ENCODE measurements at regions not wholly inside any gene's neighbourhood (a gene's known extent, or its start where the extent isn't known, plus 50 kb on each side); places are given as distances from the start of the nearest gene placed in this dataset.

DNA sequence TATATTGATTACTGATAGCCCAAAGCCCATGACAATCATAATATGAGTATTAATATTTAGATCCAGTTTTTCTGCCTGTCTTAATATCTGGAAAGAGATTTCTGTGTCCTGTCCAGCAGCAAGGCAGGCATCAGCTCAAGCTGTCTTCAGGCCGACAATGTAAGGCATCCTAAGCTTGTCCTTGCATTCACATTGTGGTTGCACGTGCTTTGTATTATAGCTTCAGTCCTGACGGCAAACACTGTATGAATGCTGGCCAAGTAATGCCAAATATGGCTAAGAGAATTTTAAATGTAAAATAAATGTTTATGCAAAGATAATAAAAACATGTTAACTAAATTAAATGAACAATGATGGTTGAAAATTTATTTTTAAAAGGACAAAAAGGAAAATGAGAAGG, 255.7 kb upstream of the RPS6KA3 start:
- DNase-seq (ENCODE audit: low read depth in 2 of 2): no peak

DNA sequence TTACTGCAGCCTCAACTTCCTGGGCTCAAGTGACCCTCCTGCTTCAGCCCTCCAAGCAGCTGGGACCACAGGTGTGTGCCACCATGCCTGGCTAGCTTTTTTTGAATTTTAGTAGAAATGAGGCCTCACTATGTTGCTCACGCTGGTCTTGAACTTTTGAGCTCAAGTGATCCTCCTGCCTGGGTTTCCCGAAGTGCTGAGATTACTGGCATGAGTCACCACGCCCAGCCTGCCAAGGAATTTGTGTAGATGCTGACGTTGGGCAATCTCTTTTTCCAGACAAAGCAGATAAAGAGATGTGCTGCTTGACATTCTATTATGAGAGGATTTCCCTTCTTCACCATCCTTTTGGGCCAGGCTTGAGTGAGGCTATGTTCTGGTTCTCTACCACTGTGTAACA, 254.5 kb upstream of the RPS6KA3 start:
- no peak for DNase-seq (ENCODE audit: low read depth in 2 of 2)

- no peak for DNase-seq (ENCODE audit: low read depth in 2 of 2)
These were observed 253.1 kb upstream of the RPS6KA3 start for GRCh38 chrX:20519826-20520225.

- DNase-seq (ENCODE audit: low read depth in 2 of 2): no peak
These were observed 252.4 kb upstream of the RPS6KA3 start for GRCh38 chrX:20519146-20519545.

DNA sequence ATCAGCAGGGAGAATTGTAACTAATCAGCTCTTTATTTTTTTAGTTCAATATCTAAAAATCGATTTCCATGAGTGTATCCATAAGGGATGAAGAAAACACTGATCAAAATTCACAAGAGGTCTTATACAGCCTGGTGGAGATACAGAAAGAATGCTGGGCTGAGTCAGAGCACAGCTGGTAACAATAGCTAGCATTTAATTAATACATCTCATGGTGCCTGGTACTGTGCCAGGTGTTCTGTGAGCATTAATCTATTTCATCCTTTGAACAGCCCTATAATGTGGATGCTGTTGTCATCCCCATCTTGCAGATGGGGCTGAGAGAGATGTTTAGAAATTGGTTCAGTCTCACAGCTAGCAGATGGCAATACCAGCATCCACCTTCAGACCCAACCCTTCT, 250.9 kb upstream of the RPS6KA3 start:
- DNase-seq (ENCODE audit: low read depth in 2 of 2): no peak

- DNase-seq (ENCODE audit: low read depth in 2 of 2): no peak
These were observed 249.2 kb upstream of the RPS6KA3 start for GRCh38 chrX:20515841-20516461.

- no peak for DNase-seq (ENCODE audit: low read depth in 2 of 2)
These were observed 247.6 kb upstream of the RPS6KA3 start for GRCh38 chrX:20514358-20514757.

- no peak for DNase-seq (ENCODE audit: low read depth in 2 of 2)
These were observed 246.5 kb upstream of the RPS6KA3 start for GRCh38 chrX:20513185-20513584.

GRCh38 chrX:20511792-20512191, 245.1 kb upstream of the RPS6KA3 start:
- DNase-seq (ENCODE audit: low read depth in 2 of 2): no peak

GRCh38 chrX:20507901-20508620, 241.4 kb upstream of the RPS6KA3 start:
- DNase-seq (ENCODE audit: low read depth in 2 of 2): no peak

GRCh38 chrX:20506739-20507138, 240.0 kb upstream of the RPS6KA3 start:
- no peak for DNase-seq (ENCODE audit: low read depth in 2 of 2)

- no peak for DNase-seq (ENCODE audit: low read depth in 2 of 2)
These were observed 234.2 kb upstream of the RPS6KA3 start for GRCh38 chrX:20500949-20501348.

DNA sequence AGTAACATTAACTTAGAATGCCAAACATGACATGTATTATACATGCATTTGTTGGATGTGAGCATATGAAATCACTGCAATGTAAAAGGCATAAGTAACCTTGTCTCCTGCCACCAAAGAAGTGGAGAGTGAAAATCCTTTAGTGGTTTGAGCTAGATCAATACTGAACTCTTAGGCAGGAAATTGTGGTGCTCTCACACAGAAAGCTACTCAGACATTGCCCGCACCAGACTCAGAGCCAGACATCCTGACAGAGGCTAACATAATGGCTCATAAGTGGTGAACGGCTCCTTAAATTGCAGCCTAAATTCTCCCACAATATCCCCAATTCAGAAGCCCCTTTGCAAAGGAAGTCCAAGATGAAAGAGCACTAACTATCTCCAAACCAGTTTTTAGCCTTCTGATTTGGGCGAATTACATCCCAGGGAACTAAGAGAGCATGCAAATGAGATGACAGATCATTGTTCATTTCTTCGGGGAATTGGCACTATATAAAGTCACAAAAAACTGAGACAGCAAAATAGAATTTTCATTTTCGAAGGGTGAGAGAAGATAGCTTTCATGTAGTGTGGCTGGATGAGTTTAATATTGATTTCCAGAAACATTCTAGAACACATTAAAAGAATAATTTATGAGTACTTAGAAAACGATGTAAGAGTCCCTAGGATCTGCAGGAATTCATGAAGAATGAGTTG, 233.6 kb upstream of the RPS6KA3 start:
- DNase-seq (ENCODE audit: low read depth in 2 of 2): no peak

DNA sequence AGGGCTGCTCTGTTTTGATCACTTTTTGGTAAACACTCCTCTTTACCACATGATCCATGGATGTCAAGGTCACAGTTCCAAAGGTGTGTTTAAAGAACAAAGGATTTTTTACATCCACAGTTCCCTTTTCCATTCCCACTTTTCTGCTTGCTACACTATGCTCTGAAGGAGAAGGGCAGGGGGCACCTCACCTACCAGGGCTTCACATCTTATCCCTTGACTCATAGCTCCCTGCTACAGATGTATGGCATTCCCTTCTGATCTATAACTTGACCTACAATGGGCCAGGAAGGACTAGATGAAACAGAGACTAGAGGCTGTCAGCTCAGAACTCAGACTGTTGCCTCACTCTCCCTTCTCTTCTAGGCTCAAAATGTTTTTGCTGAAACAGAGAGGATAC, 233.1 kb upstream of the RPS6KA3 start:
- DNase-seq (ENCODE audit: low read depth in 2 of 2): no peak

DNA sequence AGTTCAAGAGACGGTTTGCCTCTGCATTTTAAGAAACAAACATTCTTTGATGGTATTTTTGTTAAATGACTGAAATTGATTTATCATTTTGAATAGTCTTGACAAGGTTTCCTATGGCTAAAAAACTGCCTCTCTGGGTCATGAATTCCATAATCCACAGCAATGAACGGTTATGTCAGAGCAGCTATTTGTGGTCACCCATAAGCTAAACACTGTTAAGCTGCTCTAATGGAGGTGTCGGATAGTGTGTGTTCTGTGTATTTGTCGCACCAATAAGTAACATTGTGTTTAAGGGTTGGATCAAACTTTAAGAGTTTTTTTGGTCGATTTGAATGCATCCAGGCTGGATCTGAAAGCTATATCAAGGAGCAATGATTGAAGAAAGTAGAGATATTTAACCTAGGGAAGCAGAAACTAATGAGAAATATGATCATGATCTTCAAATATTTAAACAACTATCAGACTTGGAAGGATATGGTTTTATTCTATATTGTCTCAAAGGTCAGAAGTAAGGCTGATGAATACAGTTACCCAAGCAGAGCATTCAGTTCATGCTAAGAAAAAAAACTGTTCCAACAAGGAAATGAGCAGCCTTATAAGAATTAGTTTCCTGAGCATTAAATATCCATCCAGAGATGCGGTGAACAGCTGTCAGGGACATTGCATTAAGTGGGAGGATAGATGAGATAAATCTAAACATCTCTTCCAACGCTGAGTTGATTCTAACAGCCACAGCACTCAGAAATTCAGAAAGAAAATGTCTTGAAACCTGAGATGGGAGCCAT, 232.3 kb upstream of the RPS6KA3 start:
- no peak for DNase-seq (ENCODE audit: low read depth in 2 of 2)

GRCh38 chrX:20495575-20495974, 228.9 kb upstream of the RPS6KA3 start:
- DNase-seq (ENCODE audit: low read depth in 2 of 2): no peak

DNA sequence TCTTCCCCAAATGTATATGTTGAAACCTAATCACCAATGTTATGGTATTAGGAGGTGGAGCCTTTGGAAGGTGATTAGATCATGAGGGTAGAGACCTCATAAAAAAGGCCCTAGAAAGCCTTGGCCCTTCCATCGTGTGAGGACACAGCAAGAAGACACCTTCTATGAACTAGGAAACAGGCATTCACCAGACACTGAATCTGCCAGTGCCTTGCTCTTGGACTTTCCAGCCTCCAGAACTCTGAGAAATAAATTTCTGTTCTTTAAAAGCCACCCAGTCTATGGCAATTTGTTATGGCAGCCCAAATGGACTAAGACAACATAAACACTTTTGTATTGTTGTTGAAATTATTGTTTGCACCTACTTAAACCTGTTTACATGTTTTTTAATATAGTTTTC, 221.8 kb upstream of the RPS6KA3 start:
- no peak for DNase-seq (ENCODE audit: low read depth in 2 of 2)

GRCh38 chrX:20487227-20487626, 220.5 kb upstream of the RPS6KA3 start:
- no peak for DNase-seq (ENCODE audit: low read depth in 2 of 2)

DNA sequence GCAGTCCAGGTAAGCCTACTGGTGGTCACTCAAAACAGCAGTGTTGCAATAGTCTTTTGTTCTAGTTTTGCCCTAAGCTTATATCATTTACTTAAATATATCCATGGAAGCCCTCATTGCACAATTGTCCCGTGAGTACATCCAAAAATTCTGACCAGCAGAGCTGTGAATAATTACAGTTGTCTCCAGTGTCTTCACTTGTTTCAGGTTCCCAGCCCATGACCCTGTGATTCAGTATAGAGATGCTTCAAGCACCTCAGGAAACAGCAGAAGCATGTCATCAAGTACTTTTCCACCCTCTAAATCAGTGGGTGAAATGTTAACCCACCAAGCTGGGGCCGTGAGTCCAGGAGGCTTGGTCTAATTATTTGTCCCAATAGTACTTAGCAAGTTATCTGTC, 214.9 kb upstream of the RPS6KA3 start:
- DNase-seq (ENCODE audit: low read depth in 2 of 2): no peak

- no peak for DNase-seq (ENCODE audit: low read depth in 2 of 2)
These were observed 213.2 kb upstream of the RPS6KA3 start for GRCh38 chrX:20479896-20480295.

DNA sequence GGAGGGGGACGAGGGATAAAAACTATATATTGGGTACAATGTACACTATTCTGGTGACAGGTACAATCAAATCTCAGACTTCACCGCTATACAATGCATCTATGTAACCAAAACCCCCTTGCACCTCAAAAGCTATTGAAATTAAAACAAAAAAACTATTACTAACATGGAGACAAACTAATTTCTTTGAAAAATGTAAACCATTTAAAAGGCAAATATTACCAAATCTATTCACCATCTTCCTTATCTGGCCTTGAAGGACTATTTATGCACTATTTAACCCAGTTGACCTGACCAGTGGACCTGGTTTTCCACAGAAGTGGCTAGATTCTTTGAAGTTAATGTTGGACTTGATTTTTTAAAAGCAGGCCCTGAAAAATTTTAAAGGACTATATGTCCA, 212.3 kb upstream of the RPS6KA3 start:
- DNase-seq (ENCODE audit: low read depth in 2 of 2): no peak

DNA sequence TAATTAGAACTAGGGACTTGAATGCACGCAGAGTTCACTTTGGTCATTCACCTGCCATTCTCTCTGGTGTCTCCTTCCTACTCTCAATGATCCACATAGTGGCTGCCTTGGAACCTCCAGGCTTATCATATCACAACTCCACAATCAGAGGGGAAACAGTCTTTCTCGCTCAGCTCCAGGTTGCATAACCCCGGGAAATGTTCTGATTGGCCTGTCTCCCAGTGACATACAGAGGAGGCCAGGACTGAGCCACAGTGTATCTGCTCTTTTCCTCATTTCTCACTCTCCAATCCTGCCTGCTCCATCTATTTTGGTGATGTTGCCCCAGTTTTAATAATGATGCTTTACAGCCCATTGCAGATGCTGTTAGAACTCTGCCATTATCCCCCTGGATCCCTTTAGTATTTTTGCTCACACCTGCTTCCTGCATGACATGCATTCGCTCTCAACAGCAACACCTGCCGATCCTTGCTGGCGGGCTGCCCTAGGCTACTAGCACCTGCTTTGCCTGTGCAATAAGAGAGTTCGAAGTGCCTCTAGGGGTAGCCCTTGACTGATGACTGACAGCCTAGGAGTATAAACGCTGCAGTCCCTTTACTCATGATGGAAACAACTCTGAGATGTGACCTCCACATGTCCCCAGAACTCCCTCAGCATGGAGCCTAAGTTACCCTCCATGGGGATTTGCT, 211.3 kb upstream of the RPS6KA3 start:
- no peak for DNase-seq (ENCODE audit: low read depth in 2 of 2)

All from stimulated activated CD4-positive, alpha-beta T cell treated with anti-CD3 and anti-CD28 coated beads, Interleukin-1b, Interleukin-23, amount 100 ng/mL, for 1 hour (primary cell).